NOMO-1 (cell line): ENCODE measurements at regions not wholly inside any gene's neighbourhood (a gene's known extent, or its start where the extent isn't known, plus 50 kb on each side); places are given as distances from the start of the nearest gene placed in this dataset.

Source experiments
- DNase-seq, 2 experiments: peaks; one replicate each; lab custom pipeline; 2025; ENCODE audit not compliant: unreplicated experiment in 2 of 2; lab: John Stamatoyannopoulos, UW

GRCh38 chrX:33726281-33727160 is 405.6 kb downstream of the FAM47A start:
- DNase-seq, result no peak

- DNase-seq, result peak; percentile 14 to 54
These were observed 406.4 kb downstream of the FAM47A start for GRCh38 chrX:33725535-33726210.

GRCh38 chrX:33721927-33722326 is 410.2 kb downstream of the FAM47A start:
- DNase-seq, result no peak

GRCh38 chrX:33686105-33686504 is 446.0 kb downstream of the FAM47A start:
- no peak for DNase-seq
